ENCODE measurements at regions not wholly inside any gene's neighbourhood (a gene's known extent, or its start where the extent isn't known, plus 50 kb on each side); places are given as distances from the start of the nearest gene placed in this dataset.

DNA sequence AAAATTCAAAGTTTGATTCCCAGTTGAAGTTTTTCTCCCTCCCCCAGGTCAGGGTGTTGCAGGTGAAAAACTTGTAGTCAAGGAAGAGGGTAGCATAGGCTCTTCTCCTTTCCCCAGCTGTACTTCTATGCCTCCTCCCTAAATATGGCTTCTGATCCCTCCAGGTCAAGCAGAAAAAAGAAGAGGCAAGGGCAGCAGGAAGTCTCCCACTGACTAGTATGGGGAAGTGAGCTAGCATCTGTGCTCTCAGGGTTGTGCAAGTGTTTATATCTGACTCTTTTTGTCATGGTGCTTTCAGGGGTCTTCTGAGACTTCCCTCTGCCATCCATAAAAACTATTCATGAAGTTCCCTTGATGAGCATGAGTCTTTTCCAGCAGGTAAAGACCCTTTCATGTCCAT, 76.0 kb downstream of the ATPSCKMT start:
- no peak for DNase-seq

DNA sequence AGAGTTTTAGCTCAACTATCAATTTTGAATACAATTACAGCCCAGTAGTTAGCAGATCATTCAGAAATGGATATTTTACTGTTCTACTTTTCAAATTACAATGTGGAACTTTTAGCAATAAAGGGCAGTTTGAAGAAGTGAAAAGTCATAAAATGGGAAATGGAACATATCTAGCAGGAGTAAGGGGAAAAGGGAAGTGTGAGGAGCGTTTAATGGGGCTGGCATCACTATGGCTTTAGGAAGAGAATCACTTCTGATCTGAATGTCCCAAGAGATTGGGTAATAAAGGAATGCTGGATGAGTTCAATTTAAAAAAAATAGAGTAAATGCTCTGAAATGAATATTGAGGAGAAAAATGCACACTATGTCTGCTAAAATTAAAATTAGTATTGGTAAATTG, 77.4 kb downstream of the ATPSCKMT start:
- no peak for DNase-seq

DNA sequence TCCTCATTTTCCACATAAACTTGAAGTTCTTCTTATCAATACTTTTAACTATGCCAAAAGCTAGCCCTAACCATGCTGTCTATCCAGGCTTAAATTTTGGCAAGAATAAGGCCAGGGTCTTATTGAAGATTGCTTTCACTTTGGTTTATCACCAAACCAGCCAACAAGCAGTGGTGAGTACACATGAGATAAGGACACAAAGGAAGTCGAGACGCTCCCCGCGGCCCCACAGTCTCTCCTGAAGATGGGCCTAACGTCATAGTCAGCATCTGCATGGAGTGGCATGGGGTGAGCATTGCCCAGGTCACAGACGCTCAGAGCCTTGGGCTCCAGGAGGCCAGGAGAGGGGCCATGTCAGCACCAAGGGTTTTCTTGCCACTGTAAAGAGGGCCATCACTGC, 80.3 kb downstream of the ATPSCKMT start:
- no peak for DNase-seq

DNA sequence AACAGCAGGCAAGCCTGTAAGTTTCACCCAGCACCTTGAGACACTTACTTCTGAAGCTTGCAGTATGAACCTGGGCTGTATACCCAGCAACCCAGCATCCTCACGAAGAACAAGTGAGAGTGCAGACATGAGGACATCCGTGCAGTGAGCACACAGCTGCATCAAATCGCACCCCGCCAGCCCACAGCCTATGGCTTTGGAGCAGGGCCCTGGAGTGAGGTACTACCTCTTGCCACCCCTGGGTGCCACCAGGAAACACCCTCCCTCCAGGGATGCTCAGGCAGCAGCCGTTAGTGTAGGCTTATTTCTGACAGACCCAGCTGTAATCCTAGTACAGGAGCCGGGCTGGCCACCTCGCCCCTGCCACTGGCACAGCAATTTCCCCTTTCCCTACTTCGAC, 81.4 kb downstream of the ATPSCKMT start:
- DNase-seq: no peak

DNA sequence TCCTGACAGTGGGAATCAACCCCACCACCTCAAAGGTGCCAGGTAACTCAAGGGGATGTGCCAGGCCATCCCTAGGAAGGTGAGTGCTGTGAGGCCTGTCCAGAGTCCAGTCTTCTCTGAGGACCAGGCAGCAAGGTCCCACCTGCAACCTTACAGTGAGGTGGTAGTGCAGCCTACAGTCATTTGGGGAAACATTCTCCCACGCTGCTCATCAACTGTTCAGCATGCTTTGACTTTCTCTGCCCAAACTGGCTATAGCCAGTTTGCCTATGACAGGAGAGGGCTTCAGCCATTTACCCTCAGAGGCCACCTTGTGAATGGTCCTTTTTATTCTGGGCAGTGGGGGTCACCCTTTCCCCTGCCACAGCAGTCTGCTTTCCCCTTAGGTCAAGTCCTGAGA, 81.9 kb downstream of the ATPSCKMT start:
- no peak for DNase-seq

DNA sequence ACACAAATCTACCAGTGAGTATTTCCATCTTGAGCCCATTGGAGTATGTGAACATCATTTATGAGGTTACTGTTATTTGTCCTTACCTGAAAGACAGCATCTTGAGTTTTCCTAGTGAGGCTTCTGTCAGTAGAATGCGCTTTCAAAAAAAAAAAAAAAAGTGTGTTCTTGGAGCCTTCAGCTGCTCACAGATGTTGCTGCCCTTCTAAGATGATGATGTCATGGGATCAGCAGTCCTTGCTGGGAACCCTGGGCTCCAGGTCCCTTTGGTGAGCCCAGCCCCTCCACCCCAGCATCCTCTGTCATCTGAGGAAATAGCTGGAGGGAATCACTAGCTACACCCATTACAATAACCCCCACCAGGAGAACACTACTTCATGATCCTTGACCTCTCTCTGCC, 83.3 kb downstream of the ATPSCKMT start:
- no peak for DNase-seq

DNA sequence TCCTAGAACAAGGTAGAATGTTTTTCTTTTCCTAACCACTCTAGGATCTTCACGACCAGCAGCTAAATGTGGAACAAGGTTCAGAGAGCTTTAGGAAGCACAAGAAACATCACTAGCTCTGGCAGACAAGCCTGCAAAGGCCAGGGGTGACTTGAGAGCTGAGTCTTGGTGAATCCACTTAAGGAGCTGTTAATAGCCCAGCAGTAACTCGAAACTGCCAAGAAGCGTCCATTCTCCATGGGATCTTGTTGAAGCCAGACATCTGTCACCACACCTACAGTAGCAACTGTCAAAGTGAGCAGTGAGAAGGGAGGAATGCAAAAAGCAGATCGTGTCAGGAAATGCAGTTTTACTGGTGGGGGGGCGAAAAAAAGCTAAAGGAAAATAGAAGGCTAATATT, 87.2 kb downstream of the ATPSCKMT start:
- no peak for DNase-seq

DNA sequence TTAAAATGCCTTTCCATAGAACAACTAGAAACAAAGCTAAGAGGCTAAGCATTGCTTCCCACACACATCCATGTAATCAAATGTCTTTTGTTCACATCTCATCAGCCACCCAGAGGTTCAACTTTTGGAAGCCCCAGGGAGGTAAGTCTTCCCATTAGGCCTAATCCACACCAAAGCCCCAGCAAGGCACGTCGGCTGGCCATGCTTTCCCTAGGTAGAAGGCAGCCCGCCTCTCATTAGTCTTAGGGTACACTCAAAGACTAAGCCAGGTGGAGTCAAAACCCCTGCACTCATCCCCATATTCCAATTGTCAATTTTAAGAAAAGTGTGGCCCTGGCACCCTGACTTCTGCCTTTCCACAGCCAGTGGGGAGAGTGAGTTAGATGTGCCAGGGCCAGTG, 87.9 kb downstream of the ATPSCKMT start:
- DNase-seq: no peak

DNA sequence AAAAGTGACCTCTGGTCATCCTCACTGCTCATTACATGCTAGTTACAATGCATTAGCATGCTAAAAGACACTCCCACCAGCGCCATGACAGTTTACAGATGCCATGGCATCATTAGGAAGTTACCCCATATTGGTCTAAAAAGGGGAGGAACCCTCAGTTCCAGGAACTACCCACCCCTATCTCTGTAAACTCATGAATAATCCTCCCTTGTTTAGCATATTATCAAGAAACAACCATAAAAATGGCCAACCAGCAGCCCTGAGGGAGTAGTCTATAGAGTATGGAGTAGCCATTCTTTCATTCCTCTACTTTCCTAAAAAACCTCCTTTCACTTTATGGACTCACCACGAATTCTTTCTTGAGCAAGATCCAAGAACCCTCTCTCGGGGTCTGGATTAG, 89.4 kb downstream of the ATPSCKMT start:
- DNase-seq: no peak

DNA sequence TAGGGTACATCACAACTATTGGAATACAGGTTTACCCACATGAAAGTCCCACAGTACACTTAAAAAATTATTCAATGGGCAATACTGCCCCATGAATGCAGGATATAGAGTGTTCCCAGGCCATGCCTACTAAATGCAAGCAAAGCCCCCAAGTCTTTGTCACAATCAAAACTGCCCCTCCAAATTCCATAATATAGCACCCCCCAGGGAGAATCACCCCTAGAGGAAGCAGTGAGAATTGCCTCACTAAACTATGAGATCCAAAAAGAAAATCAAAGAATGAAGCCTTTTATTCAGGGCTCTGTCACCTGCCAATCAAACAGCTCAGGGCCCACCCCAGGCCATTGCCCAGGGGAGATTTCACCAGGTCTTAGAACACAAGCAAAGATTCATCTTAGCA, 90.8 kb downstream of the ATPSCKMT start:
- DNase-seq: no peak

DNA sequence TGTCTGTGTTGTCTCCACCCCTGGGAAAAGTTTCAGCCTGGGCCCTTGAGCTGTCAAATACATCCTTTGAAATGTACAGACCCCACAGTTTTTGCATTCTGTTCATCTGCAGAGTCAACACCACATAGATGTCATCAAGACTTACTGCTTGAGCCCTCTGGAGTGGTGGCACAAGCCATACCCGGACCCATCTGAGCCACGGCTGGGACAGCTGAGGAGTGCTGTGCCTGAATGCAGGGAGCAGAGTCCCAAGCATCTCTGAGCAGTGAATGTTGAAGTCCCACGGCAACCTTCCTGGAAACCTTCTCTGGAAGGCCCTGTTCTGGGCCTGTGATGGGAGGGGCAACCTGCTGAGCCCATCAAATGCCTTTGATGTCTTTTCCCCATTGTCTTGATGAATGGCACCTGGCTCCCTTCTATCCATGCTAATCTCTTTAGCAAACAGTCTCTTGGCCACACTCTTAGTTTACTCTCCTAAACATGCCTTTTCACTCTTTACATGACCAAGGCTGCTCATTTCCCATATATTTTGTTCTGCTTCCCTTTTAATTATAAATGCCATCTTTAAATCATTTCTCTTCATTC, 92.5 kb downstream of the ATPSCKMT start:
- peak; percentile 83 for DNase-seq

DNA sequence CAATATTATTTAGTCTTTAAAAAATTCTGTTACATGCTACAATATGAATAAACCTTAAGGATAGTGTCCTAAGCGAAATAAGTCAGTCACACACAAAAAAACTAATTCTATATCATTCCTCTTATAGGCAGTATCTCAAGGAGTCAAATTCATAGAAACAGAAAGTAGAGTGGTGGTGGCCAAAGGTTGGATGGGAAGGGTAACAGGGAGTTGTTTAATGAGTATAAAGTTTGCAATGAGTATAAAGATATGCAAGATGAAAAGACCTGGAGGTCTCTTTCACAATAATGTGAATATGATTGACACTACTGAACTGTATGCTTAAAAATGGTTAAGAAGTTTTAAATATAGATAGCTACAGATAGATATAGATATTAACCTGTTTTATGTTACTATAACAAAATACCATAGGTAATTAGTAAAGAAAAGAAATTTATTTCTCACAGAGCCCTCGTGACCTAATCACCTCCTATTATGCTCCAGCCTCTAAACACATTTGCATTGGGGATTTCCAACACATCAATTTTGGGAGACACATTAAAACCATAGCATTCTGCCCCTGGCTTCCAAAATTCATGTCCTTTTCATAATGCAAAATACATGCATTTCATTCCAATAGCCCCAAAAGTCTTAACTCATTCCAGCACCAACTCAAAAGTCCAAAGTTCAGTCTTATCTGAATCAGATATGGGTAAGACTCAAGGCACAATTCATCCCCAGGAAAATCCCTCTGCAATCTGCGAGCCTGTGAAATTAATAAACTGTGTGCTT, 93.6 kb downstream of the ATPSCKMT start:
- no peak for DNase-seq

DNA sequence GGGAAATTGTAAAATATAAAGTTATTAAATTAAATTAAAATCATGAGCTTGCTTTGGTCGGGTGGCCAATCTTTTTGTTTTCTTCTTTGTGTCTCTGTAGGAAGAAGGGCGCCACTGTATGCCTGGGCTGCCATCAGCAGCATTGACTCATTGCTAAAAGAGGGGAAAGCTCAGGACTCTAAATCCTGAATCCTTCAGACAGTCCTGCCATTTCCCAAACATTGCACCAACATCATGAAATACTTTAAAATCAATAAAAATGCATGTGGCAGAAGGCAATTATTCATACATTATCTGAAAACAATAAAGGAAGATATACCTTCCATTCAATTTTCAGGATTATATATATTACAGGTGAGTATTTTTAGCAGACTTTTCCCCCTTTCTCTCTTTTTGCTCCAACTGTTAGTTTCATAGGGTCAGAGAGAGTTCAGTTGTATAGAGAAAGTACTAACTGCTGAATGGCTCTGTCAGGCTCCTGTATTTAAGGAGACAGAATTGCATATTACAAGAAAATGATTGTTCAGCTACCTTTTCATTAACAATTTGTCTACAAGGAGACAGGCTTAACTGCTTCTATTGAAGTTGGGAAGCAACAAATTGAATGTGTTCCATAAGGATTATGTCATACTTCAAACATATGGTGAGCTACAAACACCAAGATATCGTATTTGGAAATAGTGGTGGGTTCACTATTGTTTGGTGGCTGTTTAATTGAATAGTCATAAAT, 95.7 kb downstream of the ATPSCKMT start:
- DNase-seq: no peak

DNA sequence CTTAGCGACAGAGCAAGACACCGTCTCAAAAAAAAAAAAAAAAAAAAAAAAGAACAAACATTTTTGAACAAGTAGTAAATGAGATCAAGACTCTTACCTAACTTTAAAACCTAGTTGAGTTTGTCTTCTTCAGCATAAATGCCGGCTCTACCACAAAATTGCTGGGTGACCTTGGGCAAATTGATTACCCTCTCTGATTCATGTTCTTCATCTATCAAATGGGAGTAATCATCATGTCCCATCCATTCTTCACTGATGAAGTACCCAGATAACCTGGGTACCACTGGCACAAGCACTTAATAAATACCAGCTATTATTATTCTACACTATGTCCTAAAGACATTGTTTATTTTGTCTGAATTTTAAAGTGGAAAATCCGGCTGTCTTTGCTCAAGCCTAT, 96.3 kb downstream of the ATPSCKMT start:
- no peak for DNase-seq

DNA sequence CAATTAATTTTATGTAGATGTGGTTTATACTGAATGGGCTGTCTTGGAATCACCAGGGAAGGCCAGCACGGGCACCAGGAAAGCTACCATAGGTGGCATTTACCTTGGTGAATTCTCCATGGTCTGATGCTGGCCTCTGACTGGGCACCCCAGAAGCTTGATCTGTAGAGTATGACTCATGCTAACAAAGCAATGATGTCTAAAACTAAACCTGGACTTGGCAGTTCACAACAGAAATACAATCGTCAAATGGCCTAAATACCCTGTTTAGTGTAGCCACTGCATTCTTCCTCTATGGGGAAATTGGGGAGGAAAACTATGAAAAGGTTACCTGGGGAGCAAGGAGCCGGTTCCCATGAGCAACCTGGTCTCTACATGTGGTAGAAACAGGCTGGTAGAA, 98.0 kb downstream of the ATPSCKMT start:
- no peak for DNase-seq

DNA sequence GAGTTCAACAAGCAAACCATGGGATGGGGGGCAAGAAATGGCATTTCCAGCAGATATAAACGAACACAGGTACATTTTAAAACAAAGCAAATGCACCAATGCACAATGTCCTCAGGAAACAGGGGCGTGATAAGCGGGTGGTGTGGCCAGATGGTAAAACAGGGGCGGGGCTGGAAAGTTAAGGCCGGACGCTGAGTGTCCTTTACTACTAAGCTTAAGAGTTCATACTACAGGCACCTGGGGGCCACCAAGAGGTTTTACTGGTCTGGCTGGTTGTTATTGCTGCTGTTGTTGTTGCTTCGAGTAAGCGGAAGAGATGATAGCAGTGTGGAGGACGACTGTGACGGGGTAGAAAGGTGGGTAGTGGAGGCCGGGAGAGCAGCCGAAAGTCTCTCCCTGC, 99.8 kb downstream of the ATPSCKMT start:
- DNase-seq: no peak

DNA sequence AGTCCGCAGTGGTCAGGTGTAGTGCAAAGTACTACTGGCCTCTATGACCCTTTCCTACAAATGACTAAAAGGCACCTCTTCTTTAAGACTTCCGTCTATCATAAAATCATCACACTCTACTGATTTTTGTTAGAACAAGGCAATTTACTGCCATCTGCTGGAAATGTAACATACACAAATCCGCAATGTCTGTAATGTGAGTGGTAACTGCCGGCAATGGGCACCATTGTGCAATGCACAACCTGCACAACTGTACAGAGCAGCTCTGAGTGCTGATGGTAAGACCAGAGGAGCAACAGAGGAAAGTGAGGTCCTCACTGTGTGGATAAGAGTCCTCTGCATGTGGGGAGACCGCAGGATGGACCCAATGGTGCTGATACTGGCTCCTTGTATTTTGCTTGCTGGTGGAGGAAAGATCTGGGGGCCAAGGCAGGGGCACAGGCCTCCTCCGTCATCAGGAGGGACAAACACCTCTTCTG, 103.7 kb downstream of the ATPSCKMT start:
- no peak for DNase-seq

DNA sequence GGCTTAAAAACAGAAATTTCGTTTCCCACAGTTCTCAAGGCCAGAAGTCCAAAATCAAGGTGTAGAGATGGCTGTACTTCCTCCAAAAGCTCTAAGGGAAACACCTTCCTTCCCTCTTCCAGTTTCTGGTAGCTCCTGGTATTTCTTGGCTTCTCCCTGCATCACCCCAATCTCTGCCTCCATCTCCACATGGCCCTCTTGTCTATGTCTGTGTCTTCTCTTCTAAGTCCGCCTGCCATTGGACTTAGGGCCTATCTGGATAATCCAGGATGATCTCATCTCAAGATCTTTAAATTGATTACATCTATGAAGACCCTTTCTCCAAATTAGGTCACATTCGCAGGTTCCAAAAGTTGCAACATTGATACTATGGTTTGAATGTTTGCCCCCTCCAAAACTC, 105.6 kb downstream of the ATPSCKMT start:
- no peak for DNase-seq

DNA sequence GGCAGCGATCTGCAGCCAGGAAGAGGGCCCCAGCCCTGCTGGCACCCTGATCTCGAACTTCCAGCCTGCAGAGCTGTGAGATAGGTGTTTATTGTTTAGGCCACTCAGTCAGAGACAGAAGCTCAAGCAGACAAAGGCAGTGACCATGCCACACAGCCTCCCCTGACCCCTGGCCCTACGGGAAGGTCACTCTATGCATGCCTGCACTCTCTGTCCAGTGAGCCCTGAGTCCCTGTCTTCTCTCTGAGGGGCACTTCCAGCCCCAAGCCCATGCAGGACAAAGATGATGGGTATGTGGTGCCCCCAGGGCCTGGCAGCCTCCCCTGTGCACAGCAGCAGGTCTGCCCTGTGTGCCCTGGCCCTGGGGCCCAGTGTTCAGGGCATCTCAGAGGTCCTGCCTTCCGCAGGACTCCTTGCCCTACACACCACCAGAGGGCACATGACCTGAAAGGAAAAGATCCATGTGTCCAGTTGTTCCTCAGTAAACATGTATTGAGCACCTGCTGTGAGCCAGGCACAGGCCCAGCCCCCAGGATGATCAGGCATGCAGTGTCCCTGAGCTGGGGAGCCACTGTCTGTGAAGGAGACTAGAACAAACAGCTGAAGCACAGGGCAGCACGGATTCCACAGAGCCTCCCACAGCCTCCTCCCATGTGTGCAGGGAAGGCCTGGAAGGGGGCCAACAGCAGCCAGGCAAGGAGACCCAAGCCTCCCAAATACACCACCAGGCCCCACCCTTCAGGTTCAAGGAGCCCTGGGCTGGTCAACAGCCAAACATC, 109.3 kb downstream of the ATPSCKMT start:
- no peak for DNase-seq

DNA sequence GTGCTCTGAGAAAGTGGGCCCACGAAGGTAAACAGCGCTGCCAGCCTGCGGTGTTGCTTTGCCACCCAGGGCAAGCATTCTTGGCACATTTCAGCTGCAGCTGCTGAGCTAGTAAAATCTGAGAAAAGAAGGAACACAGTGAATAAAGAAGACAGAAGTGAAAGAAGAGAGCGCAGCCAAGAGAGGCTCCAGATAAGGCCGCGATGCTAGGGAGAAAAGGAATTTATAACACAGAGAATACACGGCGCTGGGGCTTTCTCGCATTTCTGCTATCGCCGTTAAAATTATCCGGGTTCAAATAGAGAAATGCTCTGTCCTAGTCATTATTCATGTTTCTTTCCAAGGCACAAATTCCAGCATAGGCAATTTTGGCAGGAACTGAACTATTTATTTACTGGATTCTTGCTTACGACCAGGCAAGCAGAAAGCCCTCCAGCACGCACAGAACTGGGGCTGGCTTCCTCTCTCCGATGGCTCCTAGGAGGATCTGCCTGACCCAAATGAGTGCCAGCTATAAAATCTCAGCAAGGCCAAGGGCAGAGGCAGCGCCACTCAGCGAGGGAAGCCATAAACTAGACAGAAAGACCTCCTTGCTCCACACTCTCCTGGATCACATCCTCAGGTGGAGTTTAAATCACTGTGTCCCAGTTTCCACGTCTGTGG, 111.2 kb downstream of the ATPSCKMT start:
- DNase-seq: no peak

DNA sequence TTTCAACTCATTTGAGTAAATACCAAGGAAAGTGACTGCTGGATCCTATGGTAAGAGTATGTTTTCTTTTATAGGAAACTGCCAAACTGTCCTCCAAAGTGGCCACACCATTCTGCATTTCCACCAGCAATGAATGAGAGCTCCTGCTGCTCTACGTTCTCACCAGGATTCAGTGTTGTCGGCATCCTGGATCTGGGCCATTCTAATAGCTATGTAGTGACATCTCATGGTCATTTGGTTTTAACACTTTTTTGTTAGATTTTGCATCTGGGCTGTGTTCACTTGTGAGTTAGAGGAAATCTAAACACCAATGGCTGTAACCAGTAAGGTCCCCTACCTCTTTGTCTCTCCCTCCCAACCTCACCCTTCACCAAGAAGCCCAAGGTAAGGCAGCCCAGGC, 115.9 kb downstream of the ATPSCKMT start:
- DNase-seq: peak; percentile 11

DNA sequence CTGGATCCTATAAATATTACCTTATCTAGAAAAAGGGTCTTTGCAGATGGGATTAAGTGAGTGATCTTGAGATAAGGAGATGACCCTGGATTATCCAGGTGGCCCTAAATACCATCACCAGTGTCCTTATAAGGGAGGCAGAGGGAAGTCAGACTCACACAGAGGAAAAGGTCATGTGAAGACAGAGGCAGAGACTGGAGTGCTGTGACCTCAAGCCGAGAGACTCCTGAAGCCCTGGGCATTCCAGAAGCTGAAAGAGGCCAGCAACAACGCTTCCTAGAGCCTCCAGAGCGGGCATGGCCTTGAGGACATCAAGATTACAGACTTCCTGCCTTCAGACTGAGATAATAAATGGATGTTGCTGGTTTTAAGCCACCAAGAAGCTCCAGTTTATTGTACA, 118.8 kb downstream of the ATPSCKMT start:
- DNase-seq: no peak

DNA sequence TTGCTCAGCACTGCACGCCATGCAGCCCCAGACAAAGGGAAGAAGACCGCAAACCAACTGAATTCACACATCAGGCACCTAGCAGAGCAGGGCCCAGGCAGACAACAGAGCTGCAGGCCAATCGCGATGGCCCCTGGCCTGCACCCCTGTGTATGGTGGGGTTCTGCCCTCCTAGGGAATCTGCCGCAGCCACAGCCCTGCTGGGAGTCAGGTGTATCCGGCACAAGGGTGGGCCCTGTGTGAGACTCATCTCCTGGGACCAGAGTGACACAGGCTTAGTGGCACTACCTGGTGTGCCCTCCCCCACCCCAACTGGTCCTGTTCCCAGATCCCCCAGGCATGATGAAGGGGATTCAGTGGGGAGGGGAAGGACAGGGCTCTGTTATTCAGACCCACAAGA, 122.8 kb downstream of the ATPSCKMT start:
- DNase-seq: no peak
